HG03469 (cell line): ENCODE measurements at regions not wholly inside any gene's neighbourhood (a gene's known extent, or its start where the extent isn't known, plus 50 kb on each side); places are given as distances from the start of the nearest gene placed in this dataset.

Experiments
- ATAC-seq: cut with Tn5 transposase; IDR thresholded peaks from one replicate; pipeline ENCODE4 v1.9.1; 2021; ENCODE audit warnings: mild to moderate bottlenecking, moderate library complexity, moderate number of reproducible peaks; ENCODE audit not compliant: unreplicated experiment

DNA sequence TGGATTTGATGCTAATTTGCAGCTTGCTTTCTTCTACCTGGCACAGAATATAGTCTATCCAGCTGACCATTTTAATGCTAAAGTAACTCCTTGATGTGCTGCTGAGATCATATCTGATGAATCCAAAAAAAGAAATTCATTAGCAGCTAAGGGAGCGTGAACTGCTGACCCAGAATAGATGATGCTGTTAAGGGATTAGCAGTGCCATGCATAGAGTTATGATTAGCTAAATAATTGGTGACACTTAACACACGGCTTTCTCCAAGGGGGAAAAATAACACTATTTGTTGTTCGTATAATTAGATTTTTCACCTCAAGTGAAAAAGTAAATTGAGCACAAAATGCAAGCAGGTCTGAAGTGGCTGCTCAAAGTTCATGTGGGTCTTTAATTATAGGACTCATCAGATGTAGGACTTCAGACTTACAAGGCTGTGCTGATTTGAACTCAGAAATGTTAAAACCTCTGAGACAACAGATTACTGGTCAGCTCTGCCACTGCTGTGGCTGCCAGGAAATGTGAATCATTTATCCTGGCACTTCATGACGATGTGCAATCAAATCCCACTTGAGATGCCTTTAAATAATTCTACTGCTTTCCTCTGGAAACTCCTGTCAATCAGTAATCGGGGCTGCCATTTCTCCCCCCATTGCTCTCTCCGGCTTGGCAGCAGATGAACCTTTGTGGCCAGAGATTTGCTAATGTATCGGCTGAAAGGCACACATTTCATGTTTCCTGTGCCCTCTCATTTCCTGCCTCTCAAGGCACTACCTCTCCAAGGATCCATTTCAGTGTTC lies 291.6 kb upstream of the C9orf72 start:
- no peak for ATAC-seq

DNA sequence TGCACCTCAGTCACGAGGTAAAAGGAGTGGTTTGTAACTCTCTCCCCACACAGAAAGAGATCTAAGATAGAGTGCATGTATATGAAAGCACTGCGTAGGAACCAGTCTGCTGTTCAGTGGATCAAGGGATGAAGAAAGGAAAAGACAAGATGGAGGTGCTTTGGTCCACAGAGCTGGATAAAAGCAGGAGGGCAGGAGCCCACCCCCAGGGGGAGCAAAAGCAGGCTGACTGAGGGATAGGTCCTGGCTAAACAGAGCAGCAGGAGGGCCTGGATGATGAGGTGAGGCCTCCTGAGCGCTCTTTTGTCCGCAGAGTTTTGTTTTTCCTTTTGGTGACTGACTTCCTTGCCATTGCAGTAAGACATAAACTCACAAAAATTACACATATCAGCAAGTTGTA lies 293.5 kb upstream of the C9orf72 start:
- ATAC-seq: no peak

DNA sequence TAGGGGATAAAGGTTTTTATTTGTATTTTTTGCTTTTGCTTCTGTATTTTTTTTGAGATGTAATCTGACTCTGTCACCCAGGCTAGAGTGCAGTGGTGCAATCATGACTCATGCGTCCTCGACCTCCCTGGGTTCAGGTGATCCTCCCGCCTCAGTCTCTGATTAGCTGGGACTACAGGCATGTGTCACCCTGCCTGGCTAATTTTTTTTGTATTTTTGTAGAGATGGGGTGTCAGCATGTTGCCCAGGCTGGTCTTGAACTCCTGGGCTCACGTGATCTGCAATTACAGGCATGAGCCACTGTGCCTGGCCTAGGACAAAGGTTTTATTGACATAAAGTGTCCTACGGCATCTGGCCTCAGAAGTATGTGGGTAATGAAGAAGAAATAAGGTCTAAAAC lies 297.1 kb upstream of the C9orf72 start:
- no peak for ATAC-seq

DNA sequence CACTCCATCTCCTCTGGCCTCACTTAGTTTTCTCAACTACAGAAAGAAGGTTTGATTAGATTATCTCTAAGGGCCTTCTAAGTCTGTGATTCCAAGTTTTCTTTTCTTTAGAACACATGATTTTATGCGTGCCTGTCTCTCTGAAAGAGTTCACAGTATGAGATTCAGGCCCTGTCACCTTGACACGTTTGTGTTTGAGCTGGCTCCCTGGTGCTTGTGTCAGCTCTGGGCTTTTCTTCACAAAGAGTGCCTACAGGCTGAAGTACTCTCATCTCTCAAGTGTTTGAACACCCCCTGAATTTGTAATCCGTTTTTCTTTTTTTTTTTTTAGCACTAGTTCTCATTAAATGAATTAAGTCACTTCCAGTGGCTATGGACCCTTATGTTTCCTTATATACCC lies 306.9 kb upstream of the C9orf72 start:
- ATAC-seq: no peak

DNA sequence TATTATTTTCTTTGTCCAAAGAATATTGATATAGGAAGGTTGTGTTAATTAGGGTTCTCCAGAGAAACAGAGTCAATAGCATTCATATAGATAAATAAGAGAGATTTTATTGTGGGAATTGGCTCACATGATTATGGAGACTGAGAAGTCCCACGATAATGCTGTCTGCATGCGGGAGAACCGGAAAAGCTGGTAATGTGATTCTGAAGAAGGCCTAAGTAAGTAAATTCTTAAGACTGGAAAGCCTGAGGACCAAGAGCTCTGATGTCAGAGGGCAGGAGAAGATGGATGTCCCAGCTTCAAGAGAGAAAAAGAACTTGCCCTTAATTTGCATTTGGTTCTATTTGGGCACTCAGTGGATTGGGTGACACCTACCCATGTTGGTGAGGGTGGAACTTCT lies 307.4 kb upstream of the C9orf72 start:
- no peak for ATAC-seq

DNA sequence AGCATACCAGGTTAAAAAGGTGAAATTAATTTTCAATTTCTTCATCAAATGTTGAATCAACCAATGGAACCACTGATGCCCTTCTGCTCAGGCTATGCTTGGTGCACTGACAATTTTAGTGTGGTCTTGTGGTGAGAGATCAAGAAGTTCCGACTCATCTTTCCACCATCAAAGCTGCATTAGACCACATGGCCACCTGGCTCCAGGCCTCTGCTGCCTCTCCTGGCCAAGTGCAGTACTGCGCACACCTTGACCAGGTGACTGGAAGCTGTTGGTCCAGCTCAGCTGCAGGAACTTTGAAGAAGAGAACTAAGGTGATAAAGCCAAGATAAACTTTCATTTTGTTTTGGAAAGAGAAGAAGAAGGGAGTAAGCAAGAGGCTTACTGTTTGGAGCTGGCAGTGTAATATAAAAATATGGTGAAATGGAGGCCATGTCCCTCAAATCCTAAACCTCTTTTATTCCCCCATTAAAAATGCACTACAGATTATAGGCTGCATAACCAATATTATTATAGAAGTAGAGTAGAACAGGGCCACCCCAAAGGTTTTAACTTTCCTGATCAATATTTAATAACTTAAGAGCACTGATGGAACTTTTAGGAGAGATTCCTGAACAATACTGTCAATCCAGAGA lies 315.5 kb upstream of the C9orf72 start:
- ATAC-seq: peak; percentile 98

DNA sequence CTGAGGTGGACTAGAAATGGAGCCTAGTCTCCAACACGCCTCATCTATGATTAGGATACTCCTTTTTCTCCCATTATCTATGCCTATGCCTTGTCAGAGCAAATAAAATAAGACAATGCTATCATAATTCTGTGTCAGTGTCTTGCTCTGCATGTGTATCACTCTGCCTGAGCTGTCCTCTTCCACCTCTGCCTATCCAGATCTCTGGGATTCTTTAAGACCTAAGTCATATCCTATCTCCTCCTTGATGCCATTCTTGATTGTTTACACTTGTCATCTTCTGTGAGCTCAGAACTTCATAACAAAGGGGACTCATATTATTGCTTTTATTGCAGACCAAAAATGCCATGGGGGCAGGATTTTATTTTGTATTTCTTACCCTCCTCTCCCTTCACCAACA lies 351.2 kb upstream of the C9orf72 start:
- ATAC-seq: no peak

DNA sequence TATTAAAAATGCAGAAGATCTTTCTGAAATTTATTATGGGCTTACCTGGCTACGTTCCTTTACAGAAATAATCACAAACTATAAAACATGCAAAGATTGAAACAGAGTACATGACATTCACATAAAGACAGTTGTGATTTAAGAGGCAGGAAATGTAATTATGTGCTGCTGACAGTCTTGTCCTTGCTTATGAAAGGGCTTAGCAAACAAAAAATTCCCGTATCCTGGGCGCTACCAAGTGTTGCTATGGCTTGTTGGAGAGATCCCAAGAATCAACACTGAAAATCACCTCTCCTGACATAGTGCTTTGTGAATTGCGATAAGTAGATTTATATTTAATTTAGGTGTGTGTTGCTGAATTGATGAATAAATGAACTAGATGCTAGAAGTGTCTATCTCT lies 352.5 kb upstream of the C9orf72 start:
- no peak for ATAC-seq

DNA sequence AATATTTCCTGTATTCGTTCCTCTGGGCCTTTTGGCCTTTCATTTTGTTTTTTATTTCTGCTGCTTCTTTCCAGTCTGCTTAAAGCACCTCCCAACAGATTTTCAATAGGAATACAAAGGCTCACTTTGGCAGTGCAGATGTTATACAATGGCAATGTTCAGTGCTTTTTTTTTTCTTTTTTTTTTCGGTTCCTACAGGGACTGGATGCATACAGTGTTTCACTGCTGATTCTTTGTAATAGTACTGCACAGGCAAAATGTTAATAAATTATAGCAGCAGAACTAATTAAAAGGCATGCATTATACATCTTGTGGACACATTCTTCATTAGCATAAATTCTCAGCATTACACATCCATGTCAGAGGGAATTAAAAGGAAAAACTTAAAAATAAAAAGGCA lies 356.6 kb upstream of the C9orf72 start:
- ATAC-seq: no peak

DNA sequence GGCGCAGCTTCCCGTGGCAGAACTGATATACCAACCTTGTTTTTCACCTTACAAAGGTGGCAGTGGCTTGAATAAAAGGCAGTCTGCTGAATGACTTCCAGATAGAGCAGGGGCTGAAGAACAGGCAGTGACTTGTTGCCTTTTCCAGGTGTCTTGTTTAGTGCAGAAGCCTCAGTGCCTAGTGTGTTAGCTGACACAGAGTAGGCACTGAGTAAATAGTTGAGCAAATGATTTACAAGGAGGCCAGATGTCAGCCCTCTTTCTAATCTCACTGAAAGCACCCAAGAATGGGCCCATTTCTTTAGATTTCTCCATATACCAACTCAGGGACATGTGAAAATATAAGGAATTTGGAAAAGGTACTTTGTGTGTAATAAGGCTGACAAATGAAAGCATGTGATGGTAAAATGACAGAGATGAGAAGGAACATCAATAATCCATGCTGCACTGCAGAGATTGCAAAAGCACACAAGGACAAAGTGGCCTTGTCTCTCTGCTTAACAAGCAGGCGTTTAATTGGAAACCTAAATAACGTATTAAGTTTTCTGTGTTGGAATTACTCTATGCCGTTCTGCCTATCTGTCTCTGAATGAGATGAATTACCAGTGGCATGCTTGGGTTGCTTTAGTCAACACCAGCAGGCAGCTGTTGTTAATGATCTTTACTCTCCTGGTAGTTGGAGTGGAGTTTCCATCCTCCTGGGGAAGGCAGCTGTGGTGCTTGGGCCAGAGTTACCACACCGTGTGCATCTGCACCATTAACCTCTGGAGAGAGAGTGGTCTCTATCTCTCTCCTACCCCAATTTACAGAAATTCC lies 360.1 kb upstream of the C9orf72 start:
- no peak for ATAC-seq

DNA sequence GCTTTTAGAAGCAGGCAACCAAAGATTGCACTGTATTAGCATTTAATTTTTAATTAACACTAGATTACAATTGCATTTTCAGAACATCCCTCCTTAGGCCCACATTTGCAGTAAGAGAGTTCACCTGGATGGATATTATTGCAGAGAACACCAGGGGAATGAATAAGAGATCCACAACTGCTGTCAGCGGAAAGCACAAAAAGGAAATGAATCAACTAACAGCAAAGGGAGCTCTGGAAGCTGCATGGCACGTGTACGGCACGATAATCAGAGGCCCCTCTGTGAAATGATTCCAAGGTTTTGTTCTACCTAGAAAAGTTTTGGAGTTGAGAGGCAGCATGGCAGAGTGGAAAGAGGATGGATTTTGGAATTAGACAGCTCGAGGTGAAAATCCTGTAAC lies 361.2 kb upstream of the C9orf72 start:
- ATAC-seq: no peak

DNA sequence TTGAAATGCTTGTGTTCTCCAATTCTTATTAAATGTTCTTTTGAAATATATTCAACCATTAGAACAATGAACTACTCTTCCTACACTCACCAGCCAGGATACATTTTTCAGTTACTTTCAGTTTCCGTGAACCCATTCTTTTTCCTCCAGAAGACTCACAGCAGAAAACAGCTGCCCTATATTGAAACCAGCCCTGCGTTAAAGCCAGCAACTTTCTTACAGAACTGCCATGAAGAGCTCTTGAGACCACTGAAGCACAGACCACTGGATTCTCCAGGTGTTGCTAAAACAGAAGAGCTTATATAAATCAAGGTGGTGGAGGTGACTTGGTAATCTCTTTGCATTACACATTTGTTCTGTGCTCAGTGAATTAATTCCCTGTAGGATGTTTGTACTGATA lies 365.9 kb upstream of the C9orf72 start:
- ATAC-seq: no peak

DNA sequence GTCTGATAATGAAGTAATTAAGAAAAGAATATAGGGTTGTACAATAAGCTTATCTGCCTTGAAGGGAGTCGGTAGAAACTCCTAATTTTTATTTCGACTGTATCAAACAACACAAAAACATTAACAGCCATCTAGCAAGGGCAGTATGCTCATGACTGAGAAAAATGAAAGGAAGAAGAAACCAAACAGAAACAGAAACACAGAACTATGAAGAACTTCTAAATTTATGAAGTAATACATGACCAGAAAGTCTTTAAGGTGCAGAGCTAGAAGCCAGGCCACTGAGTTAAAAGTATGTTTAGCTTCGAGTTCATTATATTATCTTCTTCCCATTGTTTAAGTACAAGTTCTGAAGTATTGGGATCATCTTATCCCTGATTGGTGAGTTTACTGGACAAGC lies 367.3 kb upstream of the C9orf72 start:
- no peak for ATAC-seq

DNA sequence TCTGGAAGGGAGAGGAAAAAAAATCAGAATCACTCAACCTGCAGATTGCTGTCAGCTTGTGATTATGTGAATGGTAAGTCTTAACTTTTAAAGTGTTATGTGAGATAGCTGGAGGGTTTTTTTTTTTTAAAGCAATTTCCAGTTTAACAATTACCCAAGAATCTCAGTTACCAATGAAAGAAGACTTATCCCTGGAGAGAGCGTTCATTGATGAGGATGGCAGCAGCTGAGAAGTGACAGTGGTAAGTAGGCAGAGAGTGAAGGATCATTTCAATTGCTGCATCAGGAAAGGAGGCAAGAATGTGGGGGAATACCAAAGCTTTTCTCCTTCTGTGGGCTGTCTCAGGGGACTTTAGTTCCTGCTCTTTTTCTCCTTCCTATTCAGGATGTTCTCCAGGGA lies 370.2 kb upstream of the C9orf72 start:
- no peak for ATAC-seq

DNA sequence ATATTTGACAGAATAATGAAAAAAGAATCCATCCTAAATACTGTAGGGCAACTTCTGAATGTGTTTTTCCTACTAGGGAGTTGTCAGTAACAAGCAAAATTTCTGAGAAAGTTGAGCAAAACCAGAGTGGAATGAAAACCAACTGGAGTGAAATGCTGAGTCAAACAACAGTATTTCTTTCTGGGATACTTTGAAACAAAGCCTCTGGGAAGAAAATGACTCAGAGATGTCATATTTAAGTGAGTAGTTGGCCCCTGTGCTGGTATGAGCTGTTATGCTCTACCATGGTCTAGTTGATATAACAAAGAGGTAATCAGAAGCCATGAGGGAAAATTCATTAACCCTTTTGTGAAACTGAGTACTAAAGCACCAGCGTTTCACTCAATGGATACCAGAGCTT lies 372.1 kb upstream of the C9orf72 start:
- no peak for ATAC-seq

DNA sequence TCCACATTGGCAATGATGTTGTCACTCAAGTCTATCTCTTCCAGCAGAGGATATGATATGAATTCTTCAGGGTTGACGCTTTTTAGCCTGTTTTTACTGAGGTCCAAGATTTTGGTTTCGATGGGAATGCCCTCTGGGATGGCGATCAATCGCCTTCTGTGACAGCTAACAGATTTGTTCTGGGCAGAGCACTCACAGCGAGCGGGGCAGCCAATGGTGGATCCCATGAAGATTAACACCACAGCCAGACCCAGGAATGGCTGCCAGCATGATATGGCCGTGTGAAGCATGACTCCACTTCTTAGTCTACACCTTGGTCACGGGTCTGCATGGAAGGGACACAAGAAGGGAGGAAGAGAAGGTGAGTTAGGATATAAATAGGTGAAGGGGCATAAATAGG lies 377.1 kb upstream of the C9orf72 start:
- ATAC-seq: no peak

DNA sequence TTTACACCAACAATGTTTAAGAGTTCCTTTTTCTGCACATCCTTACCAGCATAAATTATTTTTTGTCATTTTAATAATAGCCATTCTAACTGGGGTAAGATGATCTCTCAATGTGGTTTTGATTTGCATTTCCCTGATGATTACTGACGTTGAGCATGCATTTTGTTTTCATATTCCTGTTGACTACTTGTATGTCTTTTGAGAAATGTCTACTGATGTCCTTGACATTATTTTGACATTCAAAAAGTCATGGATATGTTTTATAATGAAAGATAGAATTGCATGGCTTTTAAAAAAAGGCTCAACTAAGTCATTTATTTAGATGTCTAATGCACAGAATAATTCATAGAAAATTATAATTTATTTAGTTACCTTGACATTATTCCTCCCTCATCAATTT lies 381.6 kb upstream of the C9orf72 start:
- no peak for ATAC-seq

DNA sequence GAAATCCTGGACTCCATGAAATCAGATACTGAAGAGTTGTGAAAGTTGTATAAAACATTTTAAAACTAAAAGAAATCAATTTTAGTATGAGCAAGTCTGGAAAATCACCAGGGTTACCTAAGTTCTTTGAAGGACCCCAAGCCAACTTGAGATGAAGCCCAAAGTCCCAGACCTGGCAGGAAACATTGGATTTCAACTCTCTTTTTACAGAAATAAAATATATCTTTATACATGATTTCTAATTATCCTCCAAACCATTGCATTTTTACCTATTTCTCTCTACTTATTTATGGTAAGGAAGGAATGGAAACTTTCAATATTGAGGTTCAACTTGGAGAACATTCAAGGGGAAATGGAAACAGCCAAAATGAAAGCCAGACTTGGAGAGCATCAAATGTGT lies 390.6 kb upstream of the C9orf72 start:
- ATAC-seq: no peak

DNA sequence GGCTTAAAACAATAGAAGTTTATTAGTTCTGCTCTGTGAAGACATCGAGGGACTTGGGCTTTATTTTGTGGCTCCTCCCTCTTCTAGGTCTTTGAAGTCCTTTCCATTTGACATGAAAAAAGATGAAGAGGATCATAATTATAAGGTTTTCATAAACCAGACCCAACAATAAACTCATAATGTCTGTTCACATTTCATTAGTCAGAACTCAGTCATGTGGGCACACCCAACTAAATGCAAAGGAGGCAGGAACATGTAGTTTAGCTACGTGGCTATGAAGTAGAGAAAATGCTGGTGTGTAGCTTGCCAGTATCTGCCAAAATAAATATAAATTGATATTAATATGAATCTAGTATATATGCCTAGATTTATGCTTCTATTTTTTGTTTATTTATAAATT lies 393.9 kb upstream of the C9orf72 start:
- ATAC-seq: no peak

DNA sequence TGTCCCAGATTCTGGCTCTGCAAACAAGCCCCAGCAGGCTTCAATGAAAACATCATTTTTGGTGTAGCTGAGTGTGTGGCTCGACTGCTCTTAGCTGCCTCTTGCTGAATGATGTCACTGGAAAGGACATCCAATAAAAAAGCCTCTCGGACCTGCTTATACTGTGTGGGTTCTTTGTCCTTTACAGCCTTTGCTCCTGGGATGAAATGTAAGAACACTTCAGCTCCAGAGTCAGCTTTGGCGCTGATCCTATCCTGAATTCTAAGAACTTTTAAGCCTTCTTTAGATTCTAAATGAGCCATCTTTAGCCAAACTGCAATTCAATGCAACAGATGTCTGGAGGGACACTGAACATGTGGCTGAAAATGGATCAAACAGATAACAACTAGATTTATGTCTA lies 404.6 kb upstream of the C9orf72 start:
- no peak for ATAC-seq

DNA sequence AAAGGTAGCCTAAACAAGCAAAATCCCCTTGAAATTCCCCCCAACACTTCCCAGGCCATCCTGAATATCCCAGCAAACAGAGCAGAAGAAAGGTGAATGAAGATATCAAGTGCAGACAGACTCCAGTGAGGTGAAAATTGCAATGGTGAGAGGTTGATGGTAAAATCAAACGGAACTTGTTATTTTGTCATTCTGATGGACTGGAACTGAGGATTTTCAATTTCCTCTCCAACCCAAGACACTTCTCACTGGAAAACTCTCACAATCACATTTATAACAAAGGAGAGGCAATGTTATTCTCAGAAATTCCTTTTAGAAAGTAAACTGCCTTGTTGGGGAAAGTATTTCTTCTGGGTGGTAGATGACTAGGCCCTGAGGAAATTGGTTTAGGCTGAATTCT lies 412.4 kb upstream of the C9orf72 start:
- no peak for ATAC-seq

DNA sequence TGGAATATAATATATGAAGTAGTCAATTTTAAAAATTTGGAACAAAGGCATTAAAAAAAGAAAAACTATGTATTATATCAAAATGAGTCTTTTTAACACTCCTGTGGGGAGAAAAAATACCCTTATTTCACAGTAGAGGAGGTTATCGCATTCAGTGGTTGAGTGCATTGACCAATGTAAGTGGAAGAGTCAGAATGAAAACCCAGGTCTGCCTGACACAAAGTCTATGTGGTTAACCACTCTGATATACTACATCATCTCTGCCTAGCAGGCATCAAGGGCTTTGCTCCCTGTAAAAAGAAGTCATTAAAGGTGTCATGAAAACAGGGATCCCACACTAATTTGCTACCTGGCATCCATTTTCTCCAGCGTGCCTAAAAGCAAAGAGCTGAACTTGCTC lies 417.2 kb upstream of the C9orf72 start:
- peak; percentile 88 for ATAC-seq
